NCI-H460 (cell line): ENCODE measurements at regions not wholly inside any gene's neighbourhood (a gene's known extent, or its start where the extent isn't known, plus 50 kb on each side); places are given as distances from the start of the nearest gene placed in this dataset.
A peak's percentile ranks its signal among the peaks of the same experiment; 100 is the strongest.
"Not testable (repeated sequence)": the region's sequence is repeated elsewhere in the genome, so short reads cannot be mapped to it uniquely, and the experiment has no call there.

Source experiments
- DNase-seq: peaks from one replicate; pipeline ENCODE4 v3.0.0-alpha.2; 2016; ENCODE audit warnings: low read depth; ENCODE audit errors: extremely low read depth

GRCh38 chr3:69496856-69497255 lies 111.0 kb upstream of the FRMD4B start:
- no peak for DNase-seq

GRCh38 chr3:69494185-69494584 lies 108.3 kb upstream of the FRMD4B start:
- DNase-seq = no peak

DNA sequence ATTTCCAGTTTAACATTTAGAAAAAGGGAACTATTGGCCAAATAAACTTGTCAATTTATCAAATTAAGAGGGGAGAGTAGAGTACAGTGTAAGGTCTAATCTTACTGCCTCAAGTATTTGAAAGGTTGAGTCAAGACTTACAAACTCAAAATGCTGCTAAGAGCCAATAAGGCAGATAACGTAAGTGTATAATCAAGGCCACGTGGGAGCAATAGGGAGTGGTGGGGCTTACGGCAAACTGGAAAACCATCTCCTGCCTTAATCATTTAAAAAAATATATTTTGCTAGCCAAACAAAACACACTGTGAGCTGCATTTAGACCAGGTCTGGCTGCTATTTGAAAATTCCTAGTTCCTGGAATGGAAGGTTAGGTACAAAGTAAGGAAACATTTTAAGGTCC lies 107.3 kb upstream of the FRMD4B start:
- no peak for DNase-seq

- DNase-seq = no peak
These were observed 106.1 kb upstream of the FRMD4B start for GRCh38 chr3:69491975-69492374.

DNA sequence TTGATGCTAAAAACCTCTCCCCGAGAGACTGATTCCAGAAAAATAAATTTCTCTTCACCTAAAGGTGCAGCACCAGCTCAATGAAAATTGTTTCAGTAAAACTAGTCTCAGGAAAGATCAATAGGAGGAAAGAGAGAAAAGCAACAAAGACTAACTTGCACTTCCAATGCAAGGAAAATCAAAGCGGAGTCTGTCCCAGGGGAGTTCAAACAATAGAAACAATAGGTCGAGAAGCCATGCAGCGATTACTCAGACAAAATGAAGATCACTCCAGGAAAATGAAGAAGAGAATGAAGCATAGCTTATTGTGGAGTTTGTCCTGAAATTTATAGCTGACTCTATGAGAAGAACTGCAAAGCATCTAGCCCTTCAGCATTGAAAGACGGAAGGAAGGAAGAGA lies 105.1 kb upstream of the FRMD4B start:
- DNase-seq = no peak

DNA sequence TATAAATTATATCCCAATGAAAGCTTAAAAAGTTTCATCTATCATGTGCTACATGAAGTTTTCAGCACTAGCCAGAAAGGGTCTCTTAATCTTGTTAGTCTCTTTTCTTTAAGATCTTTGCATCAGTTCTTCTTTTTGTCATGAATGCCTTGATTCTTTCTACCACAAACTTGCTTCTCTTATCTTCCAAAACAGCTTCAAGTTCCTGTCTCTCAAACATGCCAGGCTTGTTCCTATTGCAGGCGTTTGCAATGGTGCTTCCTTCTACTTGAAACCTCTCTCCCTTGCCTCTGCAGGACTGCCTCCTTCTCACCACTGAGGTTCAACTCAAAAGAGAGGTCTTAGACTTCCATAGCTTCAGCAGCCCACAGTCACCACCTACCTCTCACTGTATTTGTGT lies 104.3 kb upstream of the FRMD4B start:
- DNase-seq = no peak

DNA sequence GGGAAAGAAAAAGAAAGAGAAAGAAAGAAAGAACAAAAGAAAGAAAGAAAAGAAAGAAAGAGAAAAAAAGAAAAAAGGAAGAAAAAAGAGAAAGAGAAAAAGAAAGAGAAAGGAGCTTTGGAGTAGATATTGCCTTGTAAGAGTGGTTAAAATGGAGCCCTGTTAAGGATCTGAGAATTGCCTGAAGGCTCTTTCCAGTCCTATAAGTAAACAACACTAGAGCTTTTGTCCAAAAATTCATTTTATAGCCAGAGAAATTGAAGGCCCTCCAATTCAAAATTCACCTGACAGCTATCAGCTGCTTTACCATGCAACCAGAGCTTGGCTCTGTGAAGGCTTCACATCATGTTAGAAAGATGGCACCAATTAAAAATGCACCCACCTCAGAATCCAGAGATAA lies 102.1 kb upstream of the FRMD4B start:
- no peak for DNase-seq

GRCh38 chr3:69485489-69485888 lies 99.6 kb upstream of the FRMD4B start:
- no peak for DNase-seq

DNA sequence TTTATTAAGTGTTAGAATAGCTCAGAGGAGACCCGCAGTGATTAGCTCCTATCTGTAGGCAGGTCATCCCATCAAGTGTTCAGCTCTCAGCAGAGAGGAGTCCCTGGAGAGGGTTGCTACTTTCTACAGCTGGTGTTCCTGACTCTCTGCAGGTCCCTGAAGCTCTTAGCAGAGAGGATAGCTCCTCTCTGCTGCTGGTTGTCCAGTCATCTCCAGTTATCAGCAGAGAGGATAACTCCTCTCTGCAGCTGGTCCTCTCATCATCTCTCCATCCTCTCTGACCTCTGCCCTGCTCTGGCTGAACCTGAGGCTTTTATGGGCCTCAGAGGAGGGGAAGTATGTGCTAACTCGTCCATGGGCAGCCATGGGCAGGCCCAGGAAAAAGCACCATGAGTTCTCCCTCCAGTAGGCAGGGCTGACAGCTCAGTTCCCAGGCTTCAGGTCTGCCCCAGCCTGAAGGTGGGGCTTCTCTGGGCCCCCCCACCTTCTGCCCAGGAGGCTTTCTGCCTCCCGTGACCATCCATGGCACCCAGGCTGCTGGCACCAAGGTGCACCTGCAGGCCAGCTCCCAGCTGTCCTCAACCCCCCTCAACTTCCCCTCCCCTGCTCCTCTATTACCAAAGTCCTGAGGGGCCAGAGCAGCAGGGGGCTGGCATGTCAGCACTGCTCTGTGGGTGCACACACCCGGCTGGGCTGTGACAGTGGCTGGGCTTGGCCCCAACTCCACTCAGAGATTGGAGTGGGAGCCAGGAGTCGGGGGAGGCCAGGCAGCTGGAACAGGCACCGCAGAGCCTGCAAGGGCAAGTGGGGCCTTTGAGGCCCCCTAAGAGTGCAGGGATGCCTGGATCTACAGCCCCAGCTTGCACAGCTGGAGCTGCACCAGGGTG lies 98.9 kb upstream of the FRMD4B start:
- DNase-seq = no peak

GRCh38 chr3:69483449-69483848 lies 97.6 kb upstream of the FRMD4B start:
- DNase-seq = no peak

- not testable (repeated sequence) for DNase-seq
These were observed 95.1 kb upstream of the FRMD4B start for GRCh38 chr3:69480986-69481385.

- DNase-seq = no peak
These were observed 88.3 kb upstream of the FRMD4B start for GRCh38 chr3:69474186-69474585.

- peak; percentile 30 for DNase-seq
These were observed 86.2 kb upstream of the FRMD4B start for GRCh38 chr3:69472093-69472492.

GRCh38 chr3:69463531-69463930 lies 77.6 kb upstream of the FRMD4B start:
- DNase-seq = no peak

- DNase-seq = no peak
These were observed 76.9 kb upstream of the FRMD4B start for GRCh38 chr3:69462826-69463100.

GRCh38 chr3:69462022-69462825 lies 76.3 kb upstream of the FRMD4B start:
- DNase-seq = no peak

GRCh38 chr3:69460034-69460433 lies 74.1 kb upstream of the FRMD4B start:
- DNase-seq = no peak

DNA sequence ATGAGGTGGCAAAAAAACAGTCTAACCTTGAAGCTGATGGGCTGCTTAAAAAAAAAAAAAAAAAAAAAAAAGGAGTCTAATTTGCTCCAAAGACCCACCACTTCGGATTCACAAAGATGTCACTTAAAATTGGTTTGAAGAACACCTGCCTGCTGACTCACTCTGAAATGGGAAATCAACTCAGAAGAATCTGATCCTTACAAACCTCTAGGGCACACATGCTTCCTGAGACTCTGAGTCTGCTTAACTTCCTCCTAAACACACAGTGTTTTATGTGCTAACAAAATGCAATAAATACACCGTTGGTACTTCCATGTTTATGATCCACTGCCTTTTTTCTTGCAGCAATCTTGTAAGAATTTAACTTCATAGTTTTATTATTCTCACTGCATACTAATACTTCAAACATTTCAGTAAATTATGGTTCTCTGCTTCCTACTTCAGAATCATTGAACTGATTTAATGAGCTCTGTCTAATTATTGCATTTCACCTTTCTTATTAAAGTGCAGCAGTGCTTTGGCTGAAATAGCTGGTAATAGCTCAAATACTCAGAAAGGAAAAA lies 73.0 kb upstream of the FRMD4B start:
- DNase-seq = no peak

GRCh38 chr3:69456631-69457030 lies 70.7 kb upstream of the FRMD4B start:
- no peak for DNase-seq

- no peak for DNase-seq
These were observed 68.4 kb upstream of the FRMD4B start for GRCh38 chr3:69454204-69454787.

DNA sequence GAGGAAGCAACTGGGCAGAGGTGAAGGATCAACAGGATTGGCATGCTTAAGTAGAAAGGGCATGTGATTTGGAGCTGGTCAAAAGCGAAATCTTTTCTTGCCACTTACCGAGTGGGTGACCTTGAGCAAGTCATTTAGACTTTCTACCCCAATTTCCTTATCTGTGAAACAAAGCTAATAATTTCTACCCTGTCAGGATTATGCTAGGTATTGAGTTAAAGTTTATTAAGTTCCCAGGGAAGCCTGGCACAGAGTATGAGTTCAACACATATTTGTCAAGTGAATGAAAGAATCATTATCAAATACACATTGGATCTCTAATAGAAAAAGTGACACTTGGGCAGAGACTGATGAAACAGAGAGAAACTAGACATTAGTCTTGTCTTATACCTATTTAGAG lies 66.4 kb upstream of the FRMD4B start:
- DNase-seq = no peak

DNA sequence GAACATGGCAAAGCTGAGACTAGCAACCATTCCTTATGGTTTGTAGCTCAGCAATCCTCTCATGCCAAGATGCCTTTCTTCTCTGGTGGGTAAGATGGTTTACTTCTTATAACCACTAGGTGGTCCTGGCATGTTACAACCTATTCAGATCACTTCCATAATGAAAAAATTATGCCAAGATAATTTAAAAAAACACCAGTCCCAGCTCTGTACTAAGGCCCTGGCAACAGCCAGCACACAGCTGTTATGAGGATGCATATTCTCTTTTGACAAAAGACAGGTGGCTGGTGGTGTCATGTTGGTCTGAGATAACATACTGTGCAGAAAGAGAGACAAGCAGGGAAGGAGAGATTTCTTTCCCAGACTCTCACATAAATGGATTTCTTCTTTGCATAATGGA lies 65.7 kb upstream of the FRMD4B start:
- DNase-seq = no peak
